WTC11 (cell line): ENCODE measurements at regions not wholly inside any gene's neighbourhood (a gene's known extent, or its start where the extent isn't known, plus 50 kb on each side); places are given as distances from the start of the nearest gene placed in this dataset.

Source experiments
- ATAC-seq: fragments of 200-7000 bp; cut with Tn5 transposase; 2 replicates; pipeline ENCODE4 v1.10.0; 2021; ENCODE audit warnings: mild to moderate bottlenecking, moderate library complexity
- CTCF ChIA-PET: fragments of 300-600 bp; sonication (Branson Sonifier 250); formaldehyde crosslinking; loops from one replicate; lab custom pipeline; 2021; ENCODE audit warnings: antibody characterized with exemption; lab: Charles Lee
- POLR2A ChIA-PET: fragments of 350-600 bp; sonication (Branson Sonifier 250); formaldehyde crosslinking; loops from one replicate; lab custom pipeline; 2021; ENCODE audit warnings: antibody characterized with exemption; lab: Charles Lee
- DNase-seq: peaks from one replicate; pipeline ENCODE4 v3.0.0; 2021; ENCODE audit warnings: low spot score
- H3K27ac Mint-ChIP-seq: 2 replicates; pipeline ENCODE4 v1.8.0; 2021; ENCODE audit warnings: mixed read lengths
- H3K27me3 Mint-ChIP-seq: 2 replicates; pipeline ENCODE4 v1.8.0; 2021; ENCODE audit warnings: low read depth, mild to moderate bottlenecking, moderate library complexity, mixed read lengths
- H3K36me3 Mint-ChIP-seq: 2 replicates; pipeline ENCODE4 v1.8.0; 2021; ENCODE audit warnings: mixed read lengths
- H3K4me1 Mint-ChIP-seq: 2 replicates; pipeline ENCODE4 v1.8.0; 2022; ENCODE audit warnings: mixed read lengths
- H3K4me3 Mint-ChIP-seq: 2 replicates; pipeline ENCODE4 v1.8.0; 2021; ENCODE audit warnings: mild to moderate bottlenecking, moderate library complexity, mixed read lengths
- H3K9me3 Mint-ChIP-seq: 2 replicates; pipeline ENCODE4 v1.8.0; 2021; ENCODE audit warnings: mixed read lengths
- CBFB ChIP-seq: sonication (generic); formaldehyde crosslinking; IDR thresholded peaks from 2 replicates; pipeline ENCODE4 v1.8.1; 2022; ENCODE audit warnings: mild to moderate bottlenecking, low read depth, missing genetic modification reagents
- CDX4 ChIP-seq: fragments of 250-450 bp; sonication (Bioruptor Pico); IDR thresholded peaks from 2 replicates; pipeline ENCODE4 v1.9.0; 2021; ENCODE audit warnings: moderate library complexity, mild to moderate bottlenecking, inconsistent platforms, borderline replicate concordance
- CTCF ChIP-seq: fragments of 200-600 bp; IDR thresholded peaks from 2 replicates; pipeline ENCODE4 v1.8.0; 2022; ENCODE audit warnings: antibody characterized with exemption
- E2F4 ChIP-seq: sonication (generic); formaldehyde crosslinking; IDR thresholded peaks from 2 replicates; pipeline ENCODE4 v1.8.1; 2022; ENCODE audit warnings: low read depth, mild to moderate bottlenecking, moderate library complexity, missing genetic modification reagents, borderline replicate concordance
- E2F5 ChIP-seq: sonication (generic); formaldehyde crosslinking; IDR thresholded peaks from 2 replicates; pipeline ENCODE4 v1.8.1; 2022; ENCODE audit warnings: mild to moderate bottlenecking, moderate library complexity, missing genetic modification reagents
- FOXJ3 ChIP-seq: sonication (generic); formaldehyde crosslinking; IDR thresholded peaks from 2 replicates; pipeline ENCODE4 v1.9.0; 2021; ENCODE audit warnings: missing genetic modification reagents, mild to moderate bottlenecking, borderline replicate concordance
- FOXK1 ChIP-seq: sonication (generic); formaldehyde crosslinking; IDR thresholded peaks from 2 replicates; pipeline ENCODE4 v1.8.0; 2022; ENCODE audit warnings: mild to moderate bottlenecking, moderate library complexity, missing genetic modification reagents
- GTF2I ChIP-seq: fragments of 250-450 bp; sonication (Bioruptor Pico); conservative IDR thresholded peaks from 2 replicates; pipeline ENCODE4 v1.4.0; 2021; ENCODE audit warnings: mild to moderate bottlenecking
- IRF1 ChIP-seq: sonication (generic); formaldehyde crosslinking; IDR thresholded peaks from 2 replicates; pipeline ENCODE4 v1.8.0; 2023; ENCODE audit warnings: missing genetic modification reagents
- JUN ChIP-seq: sonication (generic); formaldehyde crosslinking; IDR thresholded peaks from 2 replicates; pipeline ENCODE4 v1.8.0; 2023; ENCODE audit warnings: mild to moderate bottlenecking, missing genetic modification reagents
- NFATC4 ChIP-seq: fragments of 250-450 bp; sonication (Bioruptor Pico); IDR thresholded peaks from 2 replicates; pipeline ENCODE4 v1.9.0; 2021; ENCODE audit warnings: mild to moderate bottlenecking
- NFE2L1 ChIP-seq: sonication (generic); formaldehyde crosslinking; IDR thresholded peaks from 2 replicates; pipeline ENCODE4 v1.8.1; 2023; ENCODE audit warnings: missing genetic modification reagents
- RORB ChIP-seq: fragments of 250-450 bp; sonication (Bioruptor Pico); IDR thresholded peaks from 2 replicates; pipeline ENCODE4 v1.9.0; 2021; ENCODE audit warnings: mild to moderate bottlenecking
- SMAD4 ChIP-seq: sonication (generic); formaldehyde crosslinking; IDR thresholded peaks from 2 replicates; pipeline ENCODE4 v1.8.0; 2022; ENCODE audit warnings: mild to moderate bottlenecking, missing genetic modification reagents
- TP53 ChIP-seq: sonication (generic); formaldehyde crosslinking; IDR thresholded peaks from 2 replicates; pipeline ENCODE4 v1.8.1; 2023; ENCODE audit warnings: mild to moderate bottlenecking, missing genetic modification reagents
- ZNF138 ChIP-seq: sonication (generic); formaldehyde crosslinking; conservative IDR thresholded peaks from 2 replicates; pipeline ENCODE4 v1.8.1; 2022; ENCODE audit warnings: mild to moderate bottlenecking, moderate library complexity, missing genetic modification reagents
- ZNF263 ChIP-seq: sonication (generic); formaldehyde crosslinking; IDR thresholded peaks from 2 replicates; pipeline ENCODE4 v1.8.1; 2022; ENCODE audit warnings: low read depth, mild to moderate bottlenecking, moderate library complexity, missing genetic modification reagents
- ZNF512 ChIP-seq: sonication (generic); formaldehyde crosslinking; IDR thresholded peaks from 2 replicates; pipeline ENCODE4 v1.8.1; 2022; ENCODE audit warnings: missing genetic modification reagents, borderline replicate concordance
- ZNF671 ChIP-seq: fragments of 250-450 bp; sonication (Bioruptor Pico); IDR thresholded peaks from 2 replicates; pipeline ENCODE4 v1.8.0; 2021; ENCODE audit warnings: mild to moderate bottlenecking
- ZSCAN18 ChIP-seq: fragments of 250-450 bp; sonication (Bioruptor Pico); IDR thresholded peaks from 2 replicates; pipeline ENCODE4 v2.1.2; 2022; ENCODE audit warnings: mild to moderate bottlenecking, moderate library complexity

- Mint-ChIP-seq H3K27ac (no peak overlapping the region), H3K4me1 (peaks cover 17% of the 10 kb centered on the region), H3K36me3 (no peaks in the 10 kb centered on the region), H3K4me3 (no peak overlapping the region), H3K27me3 (no peaks in the 10 kb centered on the region), H3K9me3 (no peaks in the 10 kb centered on the region)
- peak; percentile 99 for ATAC-seq
- ChIA-PET POLR2A (no interaction called here), CTCF (interaction anchor here (0.6 to 1.9 kb wide), 66 partner anchors 8 to 1077 kb away, joined by 3 to 21 read pairs (median 4); no protein-coding TSS in a partner anchor)
- no peak for TF ChIP-seq ZNF512 (CRISPR knock-in tag)
- peak; percentile 67 for TF ChIP-seq CTCF
- TF ChIP-seq CBFB (CRISPR knock-in tag), result no peak
- TF ChIP-seq E2F5 (CRISPR knock-in tag), result no peak
- no peak for TF ChIP-seq RORB (CRISPR knock-in tag)
- TF ChIP-seq IRF1 (CRISPR knock-in tag), result no peak
- peak; percentile 82 for DNase-seq
These were observed 167.5 kb upstream of the HABP2 start for GRCh38 chr10:113385021-113385999.

GRCh38 chr10:113386005-113386404, 166.8 kb upstream of the HABP2 start:
- ATAC-seq (no peak), DNase-seq (no peak)
- CTCF ChIA-PET, result interaction anchor here (1.3 to 1.9 kb wide), 8 partner anchors 12 to 1078 kb away, joined by 3 to 10 read pairs (median 8); no protein-coding TSS in a partner anchor
- TF ChIP-seq ZNF263, result no peak
- TF ChIP-seq CDX4 (CRISPR knock-in tag), result no peak
- no peak for TF ChIP-seq ZSCAN18 (CRISPR knock-in tag)
- TF ChIP-seq JUN (CRISPR knock-in tag), result no peak
- TF ChIP-seq TP53 (CRISPR knock-in tag), result no peak
- TF ChIP-seq GTF2I, result no peak
- no peak for TF ChIP-seq ZNF671 (CRISPR knock-in tag)
- no peak for TF ChIP-seq ZNF138 (CRISPR knock-in tag)
- TF ChIP-seq SMAD4 (CRISPR knock-in tag), result no peak
- TF ChIP-seq FOXJ3, result no peak
- TF ChIP-seq NFE2L1 (CRISPR knock-in tag), result no peak
- TF ChIP-seq FOXK1, result no peak
- no peak for TF ChIP-seq NFATC4 (CRISPR knock-in tag)
- TF ChIP-seq E2F4, result no peak
- no peak overlapping the region for H3K27ac Mint-ChIP-seq
- no peaks in the 10 kb centered on the region for H3K9me3 Mint-ChIP-seq
- no peaks in the 10 kb centered on the region for H3K27me3 Mint-ChIP-seq
- POLR2A ChIA-PET, result no interaction called here
- no peaks in the 10 kb centered on the region for H3K36me3 Mint-ChIP-seq
- H3K4me3 Mint-ChIP-seq, result no peak overlapping the region
- peaks cover 24% of the 10 kb centered on the region for H3K4me1 Mint-ChIP-seq
